Neural progenitor cell (in vitro differentiated cells): ENCODE measurements at regions not wholly inside any gene's neighbourhood (a gene's known extent, or its start where the extent isn't known, plus 50 kb on each side); places are given as distances from the start of the nearest gene placed in this dataset.

Experiments used
- DNase-seq: peaks from one replicate; pipeline ENCODE4 v3.0.0-alpha.2; 2016; ENCODE audit warnings: low spot score
- H2AFZ ChIP-seq: fragments of 200-600 bp; sonication (generic); replicated peaks from 2 replicates; pipeline ENCODE4 v1.6.1; 2016; ENCODE audit warnings: antibody characterized with exemption
- H3F3A ChIP-seq: fragments of 200-600 bp; sonication (generic); 2 replicates; pipeline ENCODE4 v1.6.1; 2016; ENCODE audit warnings: antibody characterized with exemption, low read depth
- H3K27ac ChIP-seq: fragments of 200-600 bp; sonication (generic); 2 replicates; pipeline ENCODE4 v1.5.1; 2016; ENCODE audit warnings: mild to moderate bottlenecking
- H3K27me3 ChIP-seq: fragments of 200-600 bp; sonication (generic); 2 replicates; pipeline ENCODE4 v1.6.1; 2016; ENCODE audit warnings: mild to moderate bottlenecking, moderate library complexity
- H3K36me3 ChIP-seq: fragments of 200-600 bp; sonication (generic); 2 replicates; pipeline ENCODE4 v1.5.1; 2016
- H3K4me1 ChIP-seq: fragments of 200-600 bp; sonication (generic); 2 replicates; pipeline ENCODE4 v1.6.1; 2016; ENCODE audit warnings: mixed run types
- H3K4me2 ChIP-seq: fragments of 200-600 bp; sonication (generic); 2 replicates; pipeline ENCODE4 v1.6.1; 2016
- H3K4me3 ChIP-seq: fragments of 200-600 bp; sonication (generic); 2 replicates; pipeline ENCODE4 v1.5.1; 2016
- H3K79me2 ChIP-seq: fragments of 200-600 bp; sonication (generic); 2 replicates; pipeline ENCODE4 v1.6.1; 2016; ENCODE audit warnings: low read depth
- H3K9ac ChIP-seq: fragments of 200-600 bp; sonication (generic); 2 replicates; pipeline ENCODE4 v1.6.1; 2016
- H3K9me3 ChIP-seq: fragments of 200-600 bp; sonication (generic); 2 replicates; pipeline ENCODE4 v1.5.1; 2016; ENCODE audit warnings: low read depth
- H4K20me1 ChIP-seq: fragments of 200-600 bp; sonication (generic); 2 replicates; pipeline ENCODE4 v1.6.1; 2016; ENCODE audit warnings: low read depth
- H3K27ac Mint-ChIP-seq: 3 replicates; pipeline ENCODE4 v1.8.0; 2021; ENCODE audit warnings: mixed read lengths
- H3K27me3 Mint-ChIP-seq: 2 replicates; pipeline ENCODE4 v1.8.0; 2022; ENCODE audit warnings: low read depth, mild to moderate bottlenecking, inconsistent platforms, moderate library complexity, mixed read lengths; ENCODE audit not compliant: insufficient read depth
- H3K36me3 Mint-ChIP-seq: 3 replicates; pipeline ENCODE4 v1.8.0; 2021; ENCODE audit warnings: mixed read lengths
- H3K4me1 Mint-ChIP-seq: 3 replicates; pipeline ENCODE4 v1.8.0; 2021; ENCODE audit warnings: mixed read lengths
- H3K4me3 Mint-ChIP-seq: 3 replicates; pipeline ENCODE4 v1.8.0; 2021; ENCODE audit warnings: mild to moderate bottlenecking, moderate library complexity, mixed read lengths
- H3K9me3 Mint-ChIP-seq: 3 replicates; pipeline ENCODE4 v1.8.0; 2020; ENCODE audit warnings: mixed read lengths
- EZH2 ChIP-seq: fragments of 200-600 bp; sonication (generic); IDR thresholded peaks from 2 replicates; pipeline ENCODE4 v1.6.1; 2017; ENCODE audit warnings: antibody characterized with exemption, mild to moderate bottlenecking, moderate library complexity
- EZH2phosphoT487 ChIP-seq: fragments of 200-600 bp; sonication (generic); IDR thresholded peaks from 2 replicates; pipeline ENCODE4 v1.6.1; 2017; ENCODE audit warnings: antibody characterized with exemption
- TF ChIP-seq, protein P1 (sequence below): fragments of 200-600 bp; sonication (generic); IDR thresholded peaks from 2 replicates; pipeline ENCODE4 v1.5.1; 2017; ENCODE audit warnings: antibody characterized with exemption, mild to moderate bottlenecking

DNA sequence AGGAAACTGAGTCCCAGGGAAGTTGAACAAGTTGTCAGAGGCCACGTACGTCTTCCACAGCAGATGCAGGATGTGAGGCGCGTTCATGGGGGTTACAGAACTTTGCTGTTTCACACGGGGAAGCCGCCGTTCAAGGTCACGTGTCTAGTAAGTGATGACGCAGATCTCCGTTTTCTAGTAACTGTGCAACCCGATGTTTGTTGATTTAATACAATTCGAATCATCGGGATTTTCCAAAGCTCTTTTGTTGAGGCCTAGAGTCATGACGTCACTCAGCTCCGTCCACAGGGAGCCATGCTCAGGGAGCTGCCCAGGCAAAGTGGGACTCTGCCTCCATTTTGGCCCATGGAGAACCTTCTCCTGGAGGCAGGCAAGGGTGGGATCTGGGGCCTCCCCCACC is 1121.8 kb downstream of the TBC1D22A start:
- Histone ChIP-seq H4K20me1 (no peaks in the 10 kb centered on the region), H3K4me3 (no peak overlapping the region), H3K9me3 (no peaks in the 10 kb centered on the region), H3K4me2 (no peak overlapping the region), H3K4me1 (no peaks in the 10 kb centered on the region), H2AFZ (no peak overlapping the region), H3K36me3 (no peaks in the 10 kb centered on the region), H3K27me3 (no peaks in the 10 kb centered on the region), H3K27ac (no peak overlapping the region), H3K79me2 (no peaks in the 10 kb centered on the region), H3K9ac (no peak overlapping the region), H3F3A (no peaks in the 10 kb centered on the region)
- Mint-ChIP-seq H3K4me3 (no peak overlapping the region), H3K27me3 (peaks cover 10% of the 10 kb centered on the region), H3K27ac (no peak overlapping the region), H3K36me3 (no peaks in the 10 kb centered on the region), H3K4me1 (peaks cover 18% of the 10 kb centered on the region), H3K9me3 (no peaks in the 10 kb centered on the region)
- TF ChIP-seq EZH2 (no peak), EZH2phosphoT487 (no peak)
- TF ChIP-seq, protein P1, sequence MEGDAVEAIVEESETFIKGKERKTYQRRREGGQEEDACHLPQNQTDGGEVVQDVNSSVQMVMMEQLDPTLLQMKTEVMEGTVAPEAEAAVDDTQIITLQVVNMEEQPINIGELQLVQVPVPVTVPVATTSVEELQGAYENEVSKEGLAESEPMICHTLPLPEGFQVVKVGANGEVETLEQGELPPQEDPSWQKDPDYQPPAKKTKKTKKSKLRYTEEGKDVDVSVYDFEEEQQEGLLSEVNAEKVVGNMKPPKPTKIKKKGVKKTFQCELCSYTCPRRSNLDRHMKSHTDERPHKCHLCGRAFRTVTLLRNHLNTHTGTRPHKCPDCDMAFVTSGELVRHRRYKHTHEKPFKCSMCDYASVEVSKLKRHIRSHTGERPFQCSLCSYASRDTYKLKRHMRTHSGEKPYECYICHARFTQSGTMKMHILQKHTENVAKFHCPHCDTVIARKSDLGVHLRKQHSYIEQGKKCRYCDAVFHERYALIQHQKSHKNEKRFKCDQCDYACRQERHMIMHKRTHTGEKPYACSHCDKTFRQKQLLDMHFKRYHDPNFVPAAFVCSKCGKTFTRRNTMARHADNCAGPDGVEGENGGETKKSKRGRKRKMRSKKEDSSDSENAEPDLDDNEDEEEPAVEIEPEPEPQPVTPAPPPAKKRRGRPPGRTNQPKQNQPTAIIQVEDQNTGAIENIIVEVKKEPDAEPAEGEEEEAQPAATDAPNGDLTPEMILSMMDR = no peak
- DNase-seq = no peak

DNA sequence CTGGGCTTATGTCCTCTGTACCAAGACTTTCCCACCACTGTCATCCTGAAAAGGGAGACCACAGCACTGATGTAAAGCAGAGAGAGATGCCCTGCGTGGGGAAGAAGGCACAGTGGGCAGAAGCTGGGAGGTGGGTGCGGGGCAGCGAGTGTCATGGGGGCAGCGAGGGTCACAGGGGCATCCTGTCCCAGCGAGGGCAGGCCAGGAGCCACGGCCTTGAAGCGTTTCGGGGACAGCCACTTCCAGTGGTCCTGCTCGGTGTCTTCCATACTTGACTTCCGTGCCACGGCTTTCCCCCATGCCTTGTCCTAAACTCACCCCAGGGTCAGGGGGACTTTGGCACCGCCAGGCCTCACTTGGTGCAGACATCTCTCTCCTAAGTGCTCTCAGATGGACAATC is 1121.3 kb downstream of the TBC1D22A start:
- Histone ChIP-seq H3F3A (no peaks in the 10 kb centered on the region), H3K4me1 (no peaks in the 10 kb centered on the region), H3K36me3 (no peaks in the 10 kb centered on the region), H3K9ac (no peak overlapping the region), H3K9me3 (no peaks in the 10 kb centered on the region), H4K20me1 (no peaks in the 10 kb centered on the region), H3K4me2 (no peak overlapping the region), H3K27me3 (no peaks in the 10 kb centered on the region), H3K4me3 (no peak overlapping the region), H3K27ac (no peak overlapping the region), H3K79me2 (no peaks in the 10 kb centered on the region), H2AFZ (no peak overlapping the region)
- no peak for DNase-seq
- H3K9me3 Mint-ChIP-seq = no peaks in the 10 kb centered on the region
- no peak for TF ChIP-seq EZH2phosphoT487
- TF ChIP-seq, protein P1 = no peak
- no peak for TF ChIP-seq EZH2
- H3K4me3 Mint-ChIP-seq = no peak overlapping the region
- H3K36me3 Mint-ChIP-seq = no peaks in the 10 kb centered on the region
- H3K27ac Mint-ChIP-seq = no peak overlapping the region
- peaks cover 18% of the 10 kb centered on the region for H3K4me1 Mint-ChIP-seq
- peaks cover 10% of the 10 kb centered on the region for H3K27me3 Mint-ChIP-seq

DNA sequence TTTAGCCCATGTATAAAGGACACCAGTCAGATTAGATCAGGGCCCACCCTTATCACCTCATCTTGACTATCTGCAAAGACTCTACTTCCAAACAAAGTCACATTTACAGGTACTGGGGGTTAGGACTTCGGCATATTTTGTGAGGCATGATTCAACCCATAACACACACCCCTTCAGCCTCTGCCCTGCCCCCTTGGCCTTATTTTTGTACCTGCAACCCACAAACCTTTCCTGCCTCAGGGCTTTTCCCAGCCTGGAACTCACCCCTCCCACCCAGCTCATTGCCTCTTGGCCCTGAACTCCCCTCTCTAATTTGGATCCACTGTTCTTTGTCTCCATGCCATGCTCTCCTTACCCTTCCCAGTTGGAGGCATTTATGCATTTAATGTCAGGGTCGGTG is 1116.9 kb downstream of the TBC1D22A start:
- Mint-ChIP-seq H3K27me3 (peaks cover 10% of the 10 kb centered on the region), H3K27ac (no peak overlapping the region), H3K36me3 (no peaks in the 10 kb centered on the region), H3K4me3 (no peak overlapping the region), H3K4me1 (peaks cover 17% of the 10 kb centered on the region), H3K9me3 (peaks cover 2% of the 10 kb centered on the region)
- Histone ChIP-seq H3K9ac (no peak overlapping the region), H3K4me3 (no peak overlapping the region), H2AFZ (no peak overlapping the region), H3K9me3 (no peaks in the 10 kb centered on the region), H3K79me2 (no peaks in the 10 kb centered on the region), H3K27me3 (no peaks in the 10 kb centered on the region), H3F3A (no peaks in the 10 kb centered on the region), H3K36me3 (no peaks in the 10 kb centered on the region), H3K4me1 (no peaks in the 10 kb centered on the region), H4K20me1 (no peaks in the 10 kb centered on the region), H3K27ac (no peak overlapping the region), H3K4me2 (no peak overlapping the region)
- TF ChIP-seq, protein P1 = no peak
- TF ChIP-seq EZH2phosphoT487 (no peak), EZH2 (no peak)
- no peak for DNase-seq

DNA sequence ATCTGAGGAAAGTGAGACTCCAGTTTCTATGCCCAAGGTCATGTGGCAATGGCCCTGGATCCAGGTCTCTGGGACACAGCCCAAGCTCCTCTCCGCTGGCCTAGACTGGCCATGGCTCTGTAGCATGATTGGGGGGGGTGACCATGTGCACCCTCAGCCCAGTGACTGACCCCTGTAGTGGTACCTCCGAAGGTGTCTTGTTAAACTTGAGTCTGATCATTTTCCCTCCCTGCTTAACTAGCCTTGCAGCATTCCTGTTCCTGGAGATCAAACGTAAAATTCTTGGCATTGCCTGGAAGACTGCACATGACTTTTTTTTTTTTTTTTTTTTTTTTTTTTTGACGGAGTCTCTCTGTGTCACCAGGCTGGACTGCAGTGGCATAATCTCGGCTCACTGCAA is 1116.0 kb downstream of the TBC1D22A start:
- H3K36me3 Mint-ChIP-seq = no peaks in the 10 kb centered on the region
- Histone ChIP-seq H3K36me3 (no peaks in the 10 kb centered on the region), H3K79me2 (no peaks in the 10 kb centered on the region), H3K27me3 (no peaks in the 10 kb centered on the region), H3K4me2 (no peak overlapping the region), H3K9ac (no peak overlapping the region), H3K9me3 (no peaks in the 10 kb centered on the region), H4K20me1 (no peaks in the 10 kb centered on the region), H3F3A (no peaks in the 10 kb centered on the region), H3K27ac (no peak overlapping the region), H3K4me1 (no peaks in the 10 kb centered on the region), H2AFZ (no peak overlapping the region), H3K4me3 (no peak overlapping the region)
- H3K4me3 Mint-ChIP-seq = no peak overlapping the region
- H3K4me1 Mint-ChIP-seq = peaks cover 17% of the 10 kb centered on the region
- H3K27me3 Mint-ChIP-seq = peaks cover 8% of the 10 kb centered on the region
- TF ChIP-seq EZH2 = no peak
- TF ChIP-seq, protein P1 = no peak
- TF ChIP-seq EZH2phosphoT487 = no peak
- H3K27ac Mint-ChIP-seq = no peak overlapping the region
- no peak for DNase-seq
- peaks cover 2% of the 10 kb centered on the region for H3K9me3 Mint-ChIP-seq
